Prostate gland (tissue), 2 donors: ENCODE measurements at regions not wholly inside any gene's neighbourhood (a gene's known extent, or its start where the extent isn't known, plus 50 kb on each side); places are given as distances from the start of the nearest gene placed in this dataset.

Source experiments
- DNase-seq: peaks from one replicate; pipeline ENCODE4 v3.0.0-alpha.2; 2019; ENCODE audit warnings: low spot score
- H3K27ac ChIP-seq, 2 donors: fragments of 200-600 bp; sonication (generic); 2 replicates each; pipeline ENCODE4 v1.5.1; 2017 to 2019
- H3K27me3 ChIP-seq: fragments of 200-600 bp; sonication (generic); replicated peaks from 2 replicates; pipeline ENCODE4 v1.5.1; 2019; ENCODE audit not compliant: insufficient read depth
- H3K36me3 ChIP-seq, 2 donors: fragments of 200-600 bp; sonication (generic); 1 replicate in 1 of 2; 2 replicates in 1 of 2; pipeline versions ENCODE4 v1.5.1 to v1.8.1; 2017 to 2019
- H3K4me1 ChIP-seq: fragments of 200-600 bp; sonication (generic); replicated peaks from 2 replicates; pipeline ENCODE4 v1.5.1; 2019
- H3K4me3 ChIP-seq, 2 donors: fragments of 200-600 bp; sonication (generic); 2 replicates each; pipeline ENCODE4 v1.5.1; 2017 to 2019
- H3K9me3 ChIP-seq: fragments of 200-600 bp; sonication (generic); 2 replicates; pipeline ENCODE4 v1.5.1; 2017
- CTCF ChIP-seq, 4 experiments: fragments of 200-600 bp in 2 of 4; fragments of 450-650 bp in 2 of 4; sonication (generic) in 2 of 4; IDR thresholded peaks; 1 replicate in 3 of 4; 2 replicates in 1 of 4; pipeline ENCODE4 v1.5.1; 2016 to 2019; ENCODE audit warnings: antibody characterized with exemption in 4 of 4, mild to moderate bottlenecking in 2 of 4, moderate library complexity in 2 of 4
- POLR2A ChIP-seq: fragments of 450-650 bp; IDR thresholded peaks from one replicate; pipeline ENCODE4 v1.6.1; 2016; ENCODE audit warnings: antibody characterized with exemption, mild to moderate bottlenecking
- POLR2AphosphoS5 ChIP-seq: sonication (generic); formaldehyde crosslinking; IDR thresholded peaks from one replicate; pipeline ENCODE4 v1.6.1; 2017; ENCODE audit warnings: antibody characterized with exemption
- WGBS: methylation state at CpG from one replicate; pipeline ENCODE4 v1.1.5; 2018; 5-methylcytosine and 5-hydroxymethylcytosine counted together
- intact Hi-C: fragments of 100-400 bp; cut with DNase I; formaldehyde crosslinking; loops from one replicate; pipeline ENCODE4 v1.14.2; 2022

- Histone ChIP-seq H3K4me3 (no peak overlapping the region), H3K9me3 (no peaks in the 10 kb centered on the region), H3K27me3 (no peaks in the 10 kb centered on the region), H3K4me1 (no peaks in the 10 kb centered on the region), H3K36me3 (no peaks in the 10 kb centered on the region), H3K27ac (no peak overlapping the region)
- DNase-seq = no peak
- TF ChIP-seq POLR2A (no peak), POLR2AphosphoS5 (no peak), CTCF (IDR thresholded peaks at IDR 0.05) (no peak)
- intact Hi-C loops = no loop called here
- WGBS = 86% methylated on average over 4 of the region's 4 CpGs
Measured at GRCh38 chr13:30552567-30552966, 65.2 kb upstream of the USPL1 start.

- WGBS = 71% methylated on average over 4 of the region's 4 CpGs
- Histone ChIP-seq H3K27me3 (no peaks in the 10 kb centered on the region), H3K4me3 (no peak overlapping the region), H3K9me3 (no peaks in the 10 kb centered on the region), H3K4me1 (no peaks in the 10 kb centered on the region), H3K36me3 (no peaks in the 10 kb centered on the region), H3K27ac (no peak overlapping the region)
- intact Hi-C loops = no loop called here
- TF ChIP-seq POLR2AphosphoS5 (no peak), POLR2A (no peak), CTCF (IDR thresholded peaks at IDR 0.05) (no peak)
- no peak for DNase-seq
Measured at GRCh38 chr13:30559274-30559673, 58.4 kb upstream of the USPL1 start.

GRCh38 chr13:30560212-30560611 lies 57.5 kb upstream of the USPL1 start:
- intact Hi-C loops = no loop called here
- H3K9me3 ChIP-seq = no peaks in the 10 kb centered on the region
- H3K4me3 ChIP-seq = no peak overlapping the region
- no peak overlapping the region for H3K27ac ChIP-seq
- DNase-seq = no peak
- H3K36me3 ChIP-seq = no peaks in the 10 kb centered on the region
- H3K27me3 ChIP-seq = no peaks in the 10 kb centered on the region
- TF ChIP-seq POLR2A (no peak), POLR2AphosphoS5 (no peak), CTCF (IDR thresholded peaks at IDR 0.05) (no peak)
- 79% methylated on average over 6 of the region's 6 CpGs for WGBS
- H3K4me1 ChIP-seq = no peaks in the 10 kb centered on the region

GRCh38 chr13:30561511-30561910 lies 56.2 kb upstream of the USPL1 start:
- no peaks in the 10 kb centered on the region for H3K4me1 ChIP-seq
- H3K36me3 ChIP-seq = no peaks in the 10 kb centered on the region
- TF ChIP-seq POLR2A (no peak), CTCF (IDR thresholded peaks at IDR 0.05) (no peak), POLR2AphosphoS5 (no peak)
- no peaks in the 10 kb centered on the region for H3K9me3 ChIP-seq
- H3K4me3 ChIP-seq = no peak overlapping the region
- intact Hi-C loops = no loop called here
- no peak for DNase-seq
- H3K27ac ChIP-seq = no peak overlapping the region
- H3K27me3 ChIP-seq = no peaks in the 10 kb centered on the region
- WGBS = 95% methylated on average over 4 of the region's 4 CpGs

- no peak for DNase-seq
- no peak overlapping the region for H3K27ac ChIP-seq
- no peaks in the 10 kb centered on the region for H3K4me1 ChIP-seq
- no peaks in the 10 kb centered on the region for H3K9me3 ChIP-seq
- WGBS = 94% methylated on average over 2 of the region's 2 CpGs
- H3K36me3 ChIP-seq = no peaks in the 10 kb centered on the region
- H3K27me3 ChIP-seq = no peaks in the 10 kb centered on the region
- intact Hi-C loops = no loop called here
- no peak overlapping the region for H3K4me3 ChIP-seq
- TF ChIP-seq CTCF (IDR thresholded peaks at IDR 0.05) (no peak), POLR2A (no peak), POLR2AphosphoS5 (no peak)
Measured at GRCh38 chr13:30564489-30564888, 53.2 kb upstream of the USPL1 start.
